Lower leg skin (tissue), 3 donors: ENCODE measurements at regions not wholly inside any gene's neighbourhood (a gene's known extent, or its start where the extent isn't known, plus 50 kb on each side); places are given as distances from the start of the nearest gene placed in this dataset.

Experiments used
- POLR2A ChIP-seq, 2 donors: fragments of 450-650 bp; IDR thresholded peaks; one replicate each; pipeline ENCODE4 v1.6.1; 2016 to 2017; ENCODE audit warnings: antibody characterized with exemption in 2 of 2, mild to moderate bottlenecking in 1 of 2, moderate library complexity in 1 of 2
- TF ChIP-seq, protein P1 (sequence below), 3 donors: fragments of 450-650 bp; IDR thresholded peaks; one replicate each; pipeline ENCODE4 v1.5.1; 2016; ENCODE audit warnings: antibody characterized with exemption in 3 of 3, mild to moderate bottlenecking in 3 of 3, moderate library complexity in 2 of 3

DNA sequence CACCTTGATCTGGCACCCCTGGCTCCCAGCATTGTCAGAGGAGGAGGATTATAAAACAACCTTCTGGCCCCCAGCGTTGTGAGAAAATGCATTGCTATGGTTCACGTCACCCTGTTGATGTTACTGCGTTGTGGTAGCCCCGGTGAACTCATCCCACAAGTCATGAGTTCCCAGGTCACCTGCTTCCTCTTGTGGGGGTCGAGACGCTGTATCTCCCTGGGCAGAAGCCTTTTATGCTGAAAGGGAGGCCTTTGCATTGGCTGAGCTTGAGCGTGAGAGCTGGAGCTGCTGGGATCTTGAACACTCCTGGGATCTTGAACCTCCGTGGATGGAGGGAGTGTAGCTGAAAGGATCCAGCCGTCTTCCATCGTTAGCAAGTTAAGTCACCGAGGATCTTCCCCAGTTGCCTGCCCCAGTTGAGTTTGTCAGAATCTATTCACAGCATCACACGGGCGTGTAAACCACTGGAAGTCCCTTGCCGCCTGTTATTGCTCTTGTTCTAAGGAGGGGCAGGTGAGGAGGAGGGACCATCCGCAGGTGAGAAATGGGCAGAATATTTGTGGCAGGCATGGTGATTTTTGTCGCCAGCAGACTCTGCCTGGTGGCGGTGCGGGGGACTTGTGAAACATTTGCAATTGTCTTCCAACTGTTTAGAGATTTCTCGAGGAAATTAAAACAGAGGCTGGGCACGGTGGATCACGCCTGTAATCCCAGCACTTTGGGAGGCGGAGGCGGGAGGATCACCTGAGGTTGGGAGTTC is 299.9 kb downstream of the ASMT start:
- TF ChIP-seq, protein P1, sequence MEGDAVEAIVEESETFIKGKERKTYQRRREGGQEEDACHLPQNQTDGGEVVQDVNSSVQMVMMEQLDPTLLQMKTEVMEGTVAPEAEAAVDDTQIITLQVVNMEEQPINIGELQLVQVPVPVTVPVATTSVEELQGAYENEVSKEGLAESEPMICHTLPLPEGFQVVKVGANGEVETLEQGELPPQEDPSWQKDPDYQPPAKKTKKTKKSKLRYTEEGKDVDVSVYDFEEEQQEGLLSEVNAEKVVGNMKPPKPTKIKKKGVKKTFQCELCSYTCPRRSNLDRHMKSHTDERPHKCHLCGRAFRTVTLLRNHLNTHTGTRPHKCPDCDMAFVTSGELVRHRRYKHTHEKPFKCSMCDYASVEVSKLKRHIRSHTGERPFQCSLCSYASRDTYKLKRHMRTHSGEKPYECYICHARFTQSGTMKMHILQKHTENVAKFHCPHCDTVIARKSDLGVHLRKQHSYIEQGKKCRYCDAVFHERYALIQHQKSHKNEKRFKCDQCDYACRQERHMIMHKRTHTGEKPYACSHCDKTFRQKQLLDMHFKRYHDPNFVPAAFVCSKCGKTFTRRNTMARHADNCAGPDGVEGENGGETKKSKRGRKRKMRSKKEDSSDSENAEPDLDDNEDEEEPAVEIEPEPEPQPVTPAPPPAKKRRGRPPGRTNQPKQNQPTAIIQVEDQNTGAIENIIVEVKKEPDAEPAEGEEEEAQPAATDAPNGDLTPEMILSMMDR (IDR thresholded peaks at IDR 0.05) = no peak
- TF ChIP-seq POLR2A (IDR thresholded peaks at IDR 0.05) = no peak
